NCI-H2081 treated with DMSO at 0.1 percent for 48 hours (cell line): ENCODE measurements at regions not wholly inside any gene's neighbourhood (a gene's known extent, or its start where the extent isn't known, plus 50 kb on each side); places are given as distances from the start of the nearest gene placed in this dataset.

ENCODE experiments used
- DNase-seq: peaks from one replicate; lab custom pipeline; 2025; lab: John Stamatoyannopoulos, UW

DNA sequence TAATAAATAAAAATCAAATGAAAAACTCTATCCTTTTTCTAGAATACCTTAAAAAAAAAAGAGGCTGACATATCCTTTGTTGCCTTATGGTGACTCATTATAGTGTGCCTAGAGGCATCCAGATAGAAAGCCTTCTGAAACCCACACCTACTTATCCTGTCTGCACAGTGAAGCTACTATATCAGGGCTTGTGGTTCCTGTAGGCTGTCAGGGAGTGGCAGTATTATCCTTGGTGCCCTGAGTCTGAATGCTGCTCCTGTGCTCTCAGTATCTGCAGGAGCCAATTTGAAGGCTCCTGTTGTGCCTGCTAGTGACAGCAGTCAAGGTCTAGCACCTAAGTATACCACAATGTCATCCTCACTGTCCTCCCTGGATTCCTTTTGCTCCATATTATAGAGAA is 168.4 kb upstream of the AVPR1A start:
- DNase-seq, result no peak

GRCh38 chr12:63318933-63319332 is 167.9 kb upstream of the AVPR1A start:
- DNase-seq, result no peak

DNA sequence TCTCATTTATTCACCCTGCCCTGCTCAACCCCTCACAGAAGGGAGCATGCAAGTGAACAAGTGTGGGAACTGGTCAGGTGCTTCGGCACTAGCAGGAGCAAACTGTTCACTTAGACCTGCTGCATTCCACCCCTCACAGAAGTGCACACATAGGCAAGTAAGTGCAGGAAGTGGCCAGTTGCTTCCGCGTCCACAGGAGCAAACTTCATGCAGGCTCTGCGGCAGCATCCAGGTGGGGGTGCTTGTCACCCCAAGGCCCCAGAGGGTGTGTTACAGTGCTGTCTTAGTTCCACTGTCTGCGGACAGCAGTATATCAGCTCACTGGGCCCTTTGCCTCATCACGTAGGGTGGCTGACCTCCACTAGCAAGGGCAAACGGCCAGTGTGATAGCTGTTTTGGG is 167.3 kb upstream of the AVPR1A start:
- no peak for DNase-seq

DNA sequence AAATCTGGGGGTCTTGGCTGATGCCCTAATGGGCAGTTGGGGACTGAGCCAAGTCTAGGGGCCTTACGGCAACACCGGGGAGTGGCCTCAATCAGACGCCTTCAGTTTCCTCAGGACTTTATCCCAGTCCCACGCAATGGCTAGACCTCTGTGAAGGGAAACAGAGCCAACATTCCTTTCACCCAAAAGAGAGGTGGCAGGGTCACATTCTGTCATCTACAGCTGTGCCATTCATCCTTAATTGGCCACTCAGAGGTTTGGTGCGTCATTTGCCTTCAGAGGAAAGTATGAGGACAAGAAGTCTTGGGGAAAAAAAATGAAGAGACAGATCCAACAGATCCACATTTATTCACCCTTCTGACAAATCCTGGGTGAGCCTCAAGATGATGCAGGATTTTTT is 166.9 kb upstream of the AVPR1A start:
- DNase-seq, result no peak

- DNase-seq, result no peak
These were observed 166.4 kb upstream of the AVPR1A start for GRCh38 chr12:63317286-63317846.

DNA sequence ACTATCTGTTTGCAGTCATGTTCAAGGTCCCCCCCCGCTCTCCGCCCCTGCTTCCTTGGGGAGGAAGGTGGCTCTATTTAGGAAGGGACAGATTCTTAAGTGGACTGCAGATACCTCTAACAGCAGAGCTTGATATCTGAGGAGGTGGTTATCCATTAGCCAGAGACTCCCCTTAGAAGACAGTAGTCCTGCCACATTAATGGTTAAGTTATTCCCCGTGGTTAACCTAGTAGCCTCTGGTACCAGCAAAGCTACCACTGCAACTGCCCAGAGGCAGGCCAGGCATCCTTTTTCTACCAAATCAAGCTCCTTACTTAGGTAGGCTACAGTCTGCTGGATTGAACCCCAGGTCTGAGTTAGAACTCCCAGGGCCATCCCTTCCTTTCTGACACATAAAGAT is 162.1 kb upstream of the AVPR1A start:
- no peak for DNase-seq

- DNase-seq, result no peak
These were observed 157.7 kb upstream of the AVPR1A start for GRCh38 chr12:63308671-63309070.

DNA sequence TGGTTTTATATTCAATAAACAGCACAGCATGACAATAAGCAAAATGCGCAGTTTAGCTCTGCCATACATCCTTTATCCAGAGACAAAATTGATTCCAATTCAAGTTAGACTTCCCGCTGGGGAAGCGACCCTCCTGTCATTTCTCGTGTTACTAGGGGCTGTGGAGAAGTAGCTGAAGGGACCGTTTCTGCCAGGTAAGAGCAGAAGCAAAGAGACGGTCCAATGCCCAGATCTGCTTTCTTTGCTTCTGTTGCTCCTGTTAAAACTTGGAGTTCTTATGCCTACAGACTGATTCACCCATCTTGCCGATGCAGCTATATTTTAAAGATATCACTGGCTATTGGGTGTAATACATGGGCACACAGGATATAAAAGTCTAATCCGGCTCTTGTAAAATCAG is 156.8 kb upstream of the AVPR1A start:
- DNase-seq, result no peak

DNA sequence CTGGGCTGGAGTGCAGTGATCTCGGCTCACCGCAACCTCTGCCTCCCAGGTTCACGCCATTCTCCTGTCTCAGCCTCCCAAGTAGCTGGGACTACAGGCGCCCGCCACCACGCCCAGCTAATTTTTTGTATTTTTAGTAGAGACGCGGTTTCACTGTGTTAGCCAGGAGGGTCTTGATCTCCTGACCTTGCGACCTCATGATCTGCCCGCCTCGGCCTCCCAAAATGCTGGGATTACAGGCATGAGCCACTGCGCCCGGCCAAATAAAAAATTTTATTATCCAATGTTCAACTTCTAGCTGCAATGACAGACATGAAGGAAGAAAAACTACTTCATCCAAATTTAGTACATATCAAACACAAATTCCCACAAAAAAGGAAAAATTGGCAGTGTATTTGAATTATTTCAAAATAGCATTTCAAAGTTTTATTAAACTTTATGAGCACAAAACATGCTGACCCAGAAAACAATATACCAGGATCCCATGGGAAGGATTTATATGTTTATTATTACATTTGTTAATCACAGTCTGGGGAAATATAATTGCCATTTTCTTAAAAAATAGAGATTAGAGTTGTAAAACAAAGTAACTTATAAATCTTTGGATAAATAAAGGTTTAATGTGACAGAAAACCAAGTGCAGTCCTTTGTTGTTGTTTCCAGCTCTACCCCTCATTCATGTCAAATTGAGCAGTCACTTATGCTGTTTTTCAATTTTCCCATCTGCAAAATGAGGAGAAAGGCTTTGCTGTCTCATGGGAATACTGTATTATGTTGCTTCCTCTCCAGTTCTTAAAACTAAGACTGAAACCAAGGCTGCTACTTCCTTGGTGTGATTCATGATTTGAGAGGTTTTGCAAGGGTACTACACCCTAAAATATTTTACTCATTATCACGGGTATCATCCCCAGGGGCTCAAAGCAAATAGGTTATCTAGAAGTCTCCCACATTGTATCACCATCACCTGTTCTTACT is 155.2 kb upstream of the AVPR1A start:
- no peak for DNase-seq

DNA sequence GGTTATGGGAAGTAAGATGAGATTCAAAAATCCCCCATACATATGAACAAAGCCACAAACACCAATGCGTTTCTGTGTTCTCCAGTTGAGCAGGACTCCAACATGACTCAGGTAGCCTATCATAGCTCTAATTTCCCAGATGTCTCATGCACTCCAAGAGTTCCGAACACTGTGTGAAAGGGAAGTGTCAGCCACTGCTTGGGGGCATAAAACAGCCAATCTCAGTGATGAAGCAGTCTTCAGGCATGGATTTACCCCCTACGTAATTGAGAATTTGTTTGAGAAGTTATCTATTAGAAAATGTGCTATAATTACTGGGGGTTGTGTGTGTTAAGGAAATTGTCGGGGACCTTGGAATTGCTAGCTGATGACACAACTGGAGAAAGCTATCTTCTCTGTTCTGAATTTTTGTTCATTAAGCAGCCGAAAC is 153.9 kb upstream of the AVPR1A start:
- no peak for DNase-seq

- DNase-seq, result no peak
These were observed 152.0 kb upstream of the AVPR1A start for GRCh38 chr12:63302941-63303536.

DNA sequence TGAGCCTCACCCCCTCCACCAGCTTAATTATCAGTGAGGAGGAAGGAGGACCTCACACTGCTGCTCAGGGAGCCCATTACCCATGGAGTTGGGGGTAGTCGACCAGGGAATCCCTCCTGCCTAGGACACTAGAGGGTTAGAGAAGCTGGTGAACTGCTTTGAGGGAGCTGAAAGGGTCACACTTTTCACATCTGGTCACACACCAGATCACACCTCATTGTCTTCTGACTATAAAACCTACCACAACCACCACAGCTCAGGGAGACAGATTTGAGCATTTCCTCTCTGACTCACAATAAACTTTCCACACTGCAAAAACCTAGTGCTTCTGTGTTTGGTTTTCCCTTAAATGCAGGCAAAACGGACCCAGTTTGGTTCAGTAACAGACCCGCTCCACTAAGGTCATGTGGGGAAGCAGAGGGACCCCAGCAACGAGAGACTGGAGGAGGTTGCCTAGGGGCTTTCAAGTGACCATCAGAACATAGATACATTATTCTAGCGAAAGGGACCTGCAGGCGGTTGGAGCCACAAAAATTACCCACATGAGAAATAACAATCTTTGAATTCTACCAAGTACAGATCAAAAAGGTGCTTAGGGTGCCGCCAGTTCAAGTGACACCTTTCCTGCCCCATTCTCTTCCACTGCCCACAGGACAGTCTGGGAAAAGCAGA is 151.4 kb upstream of the AVPR1A start:
- no peak for DNase-seq

DNA sequence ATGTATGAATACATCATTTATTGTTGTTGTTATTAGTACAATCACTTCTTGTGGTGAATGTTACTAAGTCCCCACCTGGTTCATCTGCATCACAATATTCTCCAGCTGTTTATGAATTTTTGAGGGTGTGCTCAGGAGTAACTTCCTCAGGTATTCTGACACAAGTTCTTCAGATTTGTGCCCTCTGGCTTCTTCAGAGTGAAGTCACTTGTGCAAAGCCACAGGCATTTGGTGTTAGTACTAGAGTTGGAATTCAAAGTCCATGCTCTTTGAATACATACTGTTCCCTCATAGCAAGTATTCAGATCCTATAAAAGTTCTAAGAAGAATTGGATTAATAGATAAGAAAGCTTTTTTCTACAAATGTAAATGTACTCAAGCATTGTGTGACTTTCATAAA is 150.3 kb upstream of the AVPR1A start:
- DNase-seq, result no peak

GRCh38 chr12:63298386-63298930 is 147.5 kb upstream of the AVPR1A start:
- no peak for DNase-seq

GRCh38 chr12:63294327-63294632 is 143.3 kb upstream of the AVPR1A start:
- DNase-seq, result no peak

- DNase-seq, result no peak
These were observed 141.6 kb upstream of the AVPR1A start for GRCh38 chr12:63292471-63293221.

- no peak for DNase-seq
These were observed 125.8 kb upstream of the AVPR1A start for GRCh38 chr12:63276537-63277365.

- no peak for DNase-seq
These were observed 116.0 kb upstream of the AVPR1A start for GRCh38 chr12:63266988-63267387.

DNA sequence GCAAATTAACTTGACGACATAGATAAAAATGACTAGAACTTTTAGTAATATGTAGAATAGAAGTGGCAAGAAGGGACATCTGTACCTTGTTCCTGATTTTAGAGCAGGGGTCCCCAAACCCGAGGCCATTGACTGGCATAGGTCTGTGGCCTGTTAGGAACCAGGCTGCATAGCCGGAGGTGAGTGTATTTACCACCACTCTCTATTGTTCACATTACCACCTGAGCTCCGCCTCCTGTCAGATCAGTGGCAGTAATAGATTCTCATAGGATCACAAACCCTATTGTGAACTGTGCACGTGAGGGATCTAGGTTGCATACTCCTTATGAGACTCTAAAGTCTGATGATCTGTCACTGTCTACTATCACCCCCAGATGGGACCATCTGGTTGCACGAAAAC is 113.6 kb upstream of the AVPR1A start:
- DNase-seq, result no peak

GRCh38 chr12:63250486-63250885 is 99.5 kb upstream of the AVPR1A start:
- DNase-seq, result no peak

DNA sequence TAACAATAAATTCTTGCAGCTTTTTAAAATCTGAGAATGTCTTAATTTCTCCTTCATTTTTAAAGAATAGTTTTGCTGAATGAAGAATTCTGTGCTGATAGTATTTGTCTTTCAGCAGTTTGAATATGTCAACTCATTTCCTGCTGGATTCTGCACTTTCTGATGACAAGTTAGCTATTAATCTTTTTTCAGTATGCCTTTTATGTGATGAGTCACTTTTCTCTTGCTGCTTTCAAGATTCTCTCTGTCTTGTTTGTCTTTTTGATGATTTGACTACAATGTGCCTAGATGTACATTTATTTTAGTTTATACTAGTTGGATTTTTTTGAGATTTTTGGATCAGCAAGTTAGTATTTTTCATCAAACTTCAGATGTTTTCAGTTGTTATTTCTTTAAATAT is 87.9 kb upstream of the AVPR1A start:
- no peak for DNase-seq
